NCI-H748 (cell line): ENCODE measurements at regions not wholly inside any gene's neighbourhood (a gene's known extent, or its start where the extent isn't known, plus 50 kb on each side); places are given as distances from the start of the nearest gene placed in this dataset.

Source experiments
- DNase-seq: peaks from one replicate; lab custom pipeline; 2025; ENCODE audit not compliant: unreplicated experiment; lab: John Stamatoyannopoulos, UW

GRCh38 chr9:24488896-24489295 is 56.8 kb downstream of the IZUMO3 start:
- DNase-seq = no peak

GRCh38 chr9:24487946-24488345 is 57.8 kb downstream of the IZUMO3 start:
- no peak for DNase-seq

DNA sequence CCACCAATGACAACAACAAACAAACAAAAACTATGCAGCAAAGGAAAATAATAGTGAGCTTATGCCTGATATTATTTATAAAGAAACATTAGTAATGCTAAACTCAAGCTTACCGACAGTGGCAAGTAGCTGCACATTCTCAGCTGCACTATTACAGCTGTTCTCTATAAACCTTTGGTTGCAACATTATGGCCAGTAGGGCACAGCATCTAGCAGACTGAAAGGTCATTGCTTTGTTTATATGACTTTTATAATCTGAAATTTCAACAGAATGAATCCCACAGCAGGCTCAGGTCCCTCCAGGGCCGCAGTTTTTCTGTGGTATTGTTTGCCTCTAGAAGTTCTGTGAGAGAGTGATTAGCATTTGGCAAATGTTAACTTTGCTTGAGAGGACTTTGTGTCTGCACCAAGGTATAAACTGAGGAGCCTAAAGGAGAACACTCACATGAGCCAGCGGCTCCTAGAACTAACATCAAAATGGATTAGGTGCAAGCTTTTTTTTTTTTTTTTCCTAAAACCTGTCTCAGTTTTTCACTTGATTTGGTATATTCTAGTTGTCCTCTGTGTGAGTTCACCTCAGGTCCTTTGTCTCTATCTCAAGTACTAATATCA is 58.3 kb downstream of the IZUMO3 start:
- no peak for DNase-seq

GRCh38 chr9:24479361-24480059 is 66.2 kb downstream of the IZUMO3 start:
- DNase-seq = no peak

DNA sequence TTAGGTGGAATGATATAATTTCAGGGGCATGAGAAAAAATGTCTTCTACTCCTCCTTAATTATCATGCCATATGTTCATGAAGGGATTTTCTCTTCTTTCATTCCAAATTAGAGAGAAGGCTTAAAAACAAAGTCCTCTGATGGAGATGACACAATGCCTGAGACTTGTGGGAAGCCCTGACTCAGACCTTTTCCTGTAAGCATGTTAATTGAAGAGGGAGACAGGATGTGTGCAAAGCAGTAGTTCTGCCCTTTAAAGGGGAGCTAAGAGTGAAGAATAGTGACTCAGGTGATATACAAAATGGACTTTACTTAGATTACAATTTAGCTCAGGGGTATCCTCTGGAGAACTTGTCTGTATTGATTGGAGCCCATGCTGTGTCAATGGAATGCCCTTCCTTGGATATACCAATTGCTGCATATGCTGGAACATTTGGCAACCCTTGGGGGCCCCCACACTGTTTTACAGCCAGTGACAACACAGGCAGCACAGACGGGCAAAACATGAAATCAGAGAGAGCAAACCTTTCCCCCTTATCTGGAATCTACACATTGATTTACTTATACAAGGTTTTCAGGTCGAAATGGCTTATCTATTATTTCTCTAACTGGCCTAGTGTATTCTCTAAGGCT is 81.3 kb downstream of the IZUMO3 start:
- DNase-seq = no peak

- DNase-seq = no peak
Measured at GRCh38 chr9:24462951-24463350, 82.7 kb downstream of the IZUMO3 start.

- DNase-seq = no peak
Measured at GRCh38 chr9:24460781-24461180, 84.9 kb downstream of the IZUMO3 start.

- DNase-seq = no peak
Measured at GRCh38 chr9:24459953-24460352, 85.7 kb downstream of the IZUMO3 start.

DNA sequence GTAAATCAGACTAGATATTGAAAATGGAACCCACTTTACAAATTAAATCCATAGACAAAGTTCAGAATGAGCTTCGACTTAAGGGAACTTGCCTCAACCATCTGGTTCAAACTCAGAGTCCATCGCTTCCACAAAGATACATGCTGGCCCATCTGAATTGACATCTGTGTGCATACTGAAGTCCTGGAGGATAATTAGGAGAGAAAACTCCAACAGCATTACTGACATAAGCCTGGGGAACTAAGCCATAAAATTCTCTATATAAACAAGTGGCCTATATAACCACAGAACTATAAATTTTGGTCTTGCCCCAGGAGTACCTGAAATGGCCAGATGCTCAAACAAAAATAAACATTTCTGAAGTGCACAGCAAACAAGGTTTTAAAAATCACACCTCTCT is 94.4 kb downstream of the IZUMO3 start:
- DNase-seq = peak; percentile 66

DNA sequence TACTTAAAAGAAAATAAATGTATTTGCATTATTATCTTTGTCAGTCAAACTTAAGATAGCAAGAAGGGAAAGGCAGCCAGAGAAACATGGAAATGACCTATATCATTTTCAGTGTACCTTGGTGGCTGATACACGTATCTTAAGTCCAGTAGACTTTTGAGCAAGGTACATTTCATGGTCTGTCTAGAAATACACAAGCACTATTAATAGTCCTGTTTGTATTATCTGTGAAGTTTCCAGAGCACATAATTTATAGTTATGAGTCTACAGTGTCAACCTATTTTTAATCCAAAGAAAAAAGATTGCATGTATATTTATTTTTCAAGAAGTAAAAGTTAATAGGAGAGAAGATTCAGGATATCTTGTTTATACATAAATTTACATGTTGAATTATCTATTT is 95.7 kb downstream of the IZUMO3 start:
- no peak for DNase-seq

DNA sequence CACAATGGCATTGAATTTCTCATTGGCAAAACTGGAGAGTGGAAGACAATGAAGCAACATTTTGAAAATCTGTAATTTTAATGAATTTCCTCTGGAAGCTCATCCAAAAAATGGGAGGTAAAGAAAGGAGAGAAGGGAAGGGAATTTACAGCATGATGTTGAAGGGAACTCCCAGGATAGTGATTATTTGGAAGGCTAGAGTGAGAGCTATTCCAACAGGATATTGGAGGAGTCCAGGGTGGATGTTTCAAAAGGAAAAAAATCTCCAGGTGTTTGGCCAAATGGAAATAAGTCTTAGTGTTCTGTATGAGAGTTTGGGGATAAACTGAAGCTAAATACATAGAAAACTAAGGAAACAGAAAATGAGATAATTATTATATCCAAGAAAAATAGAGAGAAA is 106.2 kb downstream of the IZUMO3 start:
- DNase-seq = no peak

DNA sequence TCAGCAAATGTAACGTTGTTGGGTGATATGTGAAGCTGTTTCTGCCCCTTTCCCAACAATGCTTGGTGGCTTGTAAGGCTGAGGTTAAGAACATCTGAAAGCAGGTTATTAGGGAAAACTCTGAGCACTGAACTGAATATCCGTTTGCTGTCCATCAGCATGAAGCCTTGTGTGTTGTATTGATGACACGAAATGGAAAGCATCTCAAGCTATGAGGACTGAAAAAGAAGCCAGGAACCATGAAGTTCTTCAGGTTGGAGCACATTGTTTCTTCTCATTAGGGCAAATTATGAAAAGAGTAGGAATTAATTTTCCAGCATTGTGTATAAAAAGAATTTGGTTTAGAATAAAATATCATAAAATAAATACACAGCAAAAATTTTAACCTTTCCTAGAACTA is 106.8 kb downstream of the IZUMO3 start:
- no peak for DNase-seq

- no peak for DNase-seq
Measured at GRCh38 chr9:24436761-24437160, 108.9 kb downstream of the IZUMO3 start.

- DNase-seq = no peak
Measured at GRCh38 chr9:24434183-24434582, 111.5 kb downstream of the IZUMO3 start.

GRCh38 chr9:24416136-24416535 is 129.6 kb downstream of the IZUMO3 start:
- DNase-seq = no peak

GRCh38 chr9:24413651-24414050 is 132.0 kb downstream of the IZUMO3 start:
- DNase-seq = no peak

DNA sequence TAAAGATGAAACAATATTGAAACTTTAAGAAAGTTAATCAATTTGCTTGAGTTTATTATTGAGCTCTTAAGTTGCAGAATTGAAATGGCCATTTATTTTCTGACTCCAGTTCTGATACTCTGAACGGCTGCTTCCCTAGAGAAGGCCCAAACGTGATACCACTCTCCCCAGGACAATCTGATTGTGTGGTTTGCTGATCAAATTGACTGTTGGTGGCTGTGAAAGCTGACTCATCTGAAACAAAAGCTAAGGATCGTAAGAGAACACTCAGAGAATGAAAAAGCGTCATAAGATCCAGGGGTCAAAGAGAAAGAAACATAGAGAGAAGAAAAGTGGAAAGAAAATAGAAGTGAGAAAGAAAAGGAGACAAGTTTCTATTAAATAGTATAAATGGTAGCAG is 147.2 kb downstream of the IZUMO3 start:
- no peak for DNase-seq

DNA sequence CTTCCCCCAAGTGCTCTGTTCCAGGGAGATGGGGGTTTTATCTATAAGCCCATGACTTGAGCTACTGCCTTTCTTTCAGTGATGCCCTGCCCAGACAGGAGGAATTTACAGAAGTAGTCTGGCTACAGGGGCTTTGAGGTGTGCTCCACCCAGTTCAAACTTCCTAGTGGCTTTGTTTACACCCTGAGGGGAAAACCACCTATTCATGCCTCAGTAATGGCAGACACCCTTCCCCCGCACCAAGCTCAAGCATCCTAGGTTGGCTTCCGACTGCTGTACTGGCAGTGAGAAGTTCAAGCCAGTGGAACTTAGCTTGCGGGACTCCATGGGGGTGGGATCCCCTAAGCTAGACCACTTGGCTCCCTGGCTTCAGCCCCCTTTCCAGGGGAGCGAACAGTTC is 154.6 kb downstream of the IZUMO3 start:
- no peak for DNase-seq

- no peak for DNase-seq
Measured at GRCh38 chr9:24385077-24385476, 160.6 kb downstream of the IZUMO3 start.

- no peak for DNase-seq
Measured at GRCh38 chr9:24382566-24382965, 163.1 kb downstream of the IZUMO3 start.

DNA sequence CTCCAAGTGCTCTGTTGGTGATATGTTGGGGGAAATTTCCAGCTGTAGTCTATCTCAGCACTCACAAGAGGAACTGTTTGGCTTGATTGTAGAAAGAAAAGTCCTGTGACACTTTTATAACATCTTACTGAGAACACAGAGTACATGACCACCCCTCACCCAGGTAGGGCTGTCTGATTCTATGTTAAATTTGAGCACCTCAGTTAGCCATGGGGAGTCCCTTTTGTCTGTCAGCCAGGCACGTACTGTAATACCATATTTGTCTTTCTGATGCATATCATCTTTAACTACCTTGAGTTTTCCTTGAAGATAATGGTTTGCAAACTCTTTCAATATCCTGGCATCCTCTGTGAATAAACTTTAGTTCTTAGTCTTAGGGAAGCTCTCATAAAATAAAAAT is 164.5 kb downstream of the IZUMO3 start:
- no peak for DNase-seq

DNA sequence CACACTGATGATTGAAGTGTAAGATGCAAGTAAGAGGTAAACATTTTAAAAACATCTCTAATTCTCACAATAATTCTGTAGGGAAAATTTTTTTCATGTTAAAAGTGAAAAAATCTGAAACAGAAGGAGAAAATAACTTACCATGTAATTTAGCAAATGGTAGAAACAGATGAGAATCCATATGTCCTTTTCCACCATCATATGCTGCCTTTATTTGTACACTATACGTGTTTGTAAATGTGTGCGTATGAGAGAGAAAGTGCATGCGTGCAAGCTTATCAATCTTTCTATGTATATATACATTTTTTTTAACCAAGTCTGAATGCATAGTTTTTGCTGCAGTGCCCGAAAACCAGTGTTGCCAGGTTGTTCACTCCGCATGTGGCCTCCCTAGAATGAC is 186.7 kb downstream of the IZUMO3 start:
- no peak for DNase-seq

GRCh38 chr9:24351973-24352372 is 193.7 kb downstream of the IZUMO3 start:
- DNase-seq = no peak
